Endodermal cell (in vitro differentiated cells): ENCODE measurements at regions not wholly inside any gene's neighbourhood (a gene's known extent, or its start where the extent isn't known, plus 50 kb on each side); places are given as distances from the start of the nearest gene placed in this dataset.

Experiments
- DNase-seq: peaks from one replicate; pipeline ENCODE4 v3.0.0-alpha.2; 2017
- H3K27ac ChIP-seq: 2 replicates; pipeline ENCODE4 v1.5.1; 2013; ENCODE audit warnings: mild to moderate bottlenecking, low read depth, low read length, moderate library complexity
- H3K27me3 ChIP-seq: 2 replicates; pipeline ENCODE4 v1.6.1; 2013; ENCODE audit warnings: mild to moderate bottlenecking, low read length, moderate library complexity; ENCODE audit not compliant: insufficient read depth, control insufficient read depth, poor library complexity, severe bottlenecking
- H3K36me3 ChIP-seq: 2 replicates; pipeline ENCODE4 v1.7.0; 2013; ENCODE audit warnings: mild to moderate bottlenecking, low read length, moderate library complexity; ENCODE audit not compliant: control insufficient read depth, insufficient read depth
- H3K4me1 ChIP-seq: one replicate; pipeline ENCODE4 v1.7.0; 2013; ENCODE audit warnings: low read length; ENCODE audit not compliant: control insufficient read depth, insufficient read depth
- H3K4me3 ChIP-seq: 2 replicates; pipeline ENCODE4 v1.5.1; 2013; ENCODE audit warnings: mild to moderate bottlenecking, low read length, moderate library complexity
- H3K9ac ChIP-seq: 2 replicates; pipeline ENCODE4 v1.6.1; 2013; ENCODE audit warnings: mild to moderate bottlenecking, low read length, moderate library complexity; ENCODE audit not compliant: poor library complexity, severe bottlenecking; ENCODE audit errors: extremely low read depth
- H3K9me3 ChIP-seq: 2 replicates; pipeline ENCODE4 v1.6.1; 2013; ENCODE audit warnings: mild to moderate bottlenecking, low read length, moderate library complexity; ENCODE audit not compliant: control insufficient read depth
- H3K27ac Mint-ChIP-seq: 2 replicates; pipeline ENCODE4 v1.8.0; 2020; ENCODE audit warnings: mixed read lengths
- H3K27me3 Mint-ChIP-seq: 2 replicates; pipeline ENCODE4 v1.8.0; 2021; ENCODE audit warnings: mild to moderate bottlenecking, mixed read lengths; ENCODE audit not compliant: insufficient read depth
- H3K36me3 Mint-ChIP-seq: 2 replicates; pipeline ENCODE4 v1.8.0; 2020; ENCODE audit warnings: low read depth, mixed read lengths
- H3K4me1 Mint-ChIP-seq: 2 replicates; pipeline ENCODE4 v1.8.0; 2020; ENCODE audit warnings: mixed read lengths
- H3K4me3 Mint-ChIP-seq: 2 replicates; pipeline ENCODE4 v1.8.0; 2020; ENCODE audit warnings: mild to moderate bottlenecking, moderate library complexity, mixed read lengths
- H3K9me3 Mint-ChIP-seq: 2 replicates; pipeline ENCODE4 v1.8.0; 2020; ENCODE audit warnings: mild to moderate bottlenecking, mixed read lengths
- WGBS, 2 experiments: methylation state at CpG; one replicate each; pipeline versions ENCODE4 v1.1.5 to v1.1.7; 2013; ENCODE audit warnings: missing lambda C conversion rate in 2 of 2, mixed read lengths in 1 of 2; ENCODE audit not compliant: insufficient coverage in 1 of 2, insufficient read length in 1 of 2; 5-methylcytosine and 5-hydroxymethylcytosine counted together
- TF ChIP-seq, protein P1 (sequence below): fragments of 200-600 bp; sonication (generic); conservative IDR thresholded peaks from 2 replicates; pipeline ENCODE4 v1.5.0; 2021; ENCODE audit warnings: antibody characterized with exemption, mild to moderate bottlenecking

DNA sequence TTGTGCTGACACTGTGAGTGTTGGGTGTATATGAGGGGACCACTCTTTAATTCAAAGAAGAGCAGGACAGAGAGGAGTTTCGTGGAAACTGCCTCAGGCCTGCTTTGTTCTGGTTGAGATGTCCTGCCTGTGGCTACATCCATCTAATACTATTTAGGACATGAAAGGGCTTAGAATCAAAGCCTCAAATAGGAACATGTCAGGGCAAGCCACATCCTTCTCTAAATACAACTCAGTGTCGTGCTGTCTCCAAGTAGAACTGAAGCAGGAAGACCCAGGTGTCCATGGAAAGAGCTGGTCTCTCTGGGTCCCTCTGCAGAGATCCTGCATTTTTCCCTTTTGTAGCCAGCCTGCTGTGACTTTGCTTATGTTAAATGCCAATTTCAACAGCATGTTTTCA is 156.2 kb upstream of the UMPS start:
- TF ChIP-seq, protein P1, sequence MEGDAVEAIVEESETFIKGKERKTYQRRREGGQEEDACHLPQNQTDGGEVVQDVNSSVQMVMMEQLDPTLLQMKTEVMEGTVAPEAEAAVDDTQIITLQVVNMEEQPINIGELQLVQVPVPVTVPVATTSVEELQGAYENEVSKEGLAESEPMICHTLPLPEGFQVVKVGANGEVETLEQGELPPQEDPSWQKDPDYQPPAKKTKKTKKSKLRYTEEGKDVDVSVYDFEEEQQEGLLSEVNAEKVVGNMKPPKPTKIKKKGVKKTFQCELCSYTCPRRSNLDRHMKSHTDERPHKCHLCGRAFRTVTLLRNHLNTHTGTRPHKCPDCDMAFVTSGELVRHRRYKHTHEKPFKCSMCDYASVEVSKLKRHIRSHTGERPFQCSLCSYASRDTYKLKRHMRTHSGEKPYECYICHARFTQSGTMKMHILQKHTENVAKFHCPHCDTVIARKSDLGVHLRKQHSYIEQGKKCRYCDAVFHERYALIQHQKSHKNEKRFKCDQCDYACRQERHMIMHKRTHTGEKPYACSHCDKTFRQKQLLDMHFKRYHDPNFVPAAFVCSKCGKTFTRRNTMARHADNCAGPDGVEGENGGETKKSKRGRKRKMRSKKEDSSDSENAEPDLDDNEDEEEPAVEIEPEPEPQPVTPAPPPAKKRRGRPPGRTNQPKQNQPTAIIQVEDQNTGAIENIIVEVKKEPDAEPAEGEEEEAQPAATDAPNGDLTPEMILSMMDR, result no peak
- H3K36me3 ChIP-seq, result no peaks in the 10 kb centered on the region
- Mint-ChIP-seq H3K27me3 (no peaks in the 10 kb centered on the region), H3K4me3 (no peak overlapping the region), H3K9me3 (no peaks in the 10 kb centered on the region), H3K27ac (no peak overlapping the region), H3K4me1 (no peaks in the 10 kb centered on the region), H3K36me3 (no peaks in the 10 kb centered on the region)
- 85 to 100% methylated on average over 1 to 2 of the region's 2 CpGs for WGBS, 2 experiments
- no peaks in the 10 kb centered on the region for H3K27me3 ChIP-seq
- H3K4me1 ChIP-seq, result no peaks in the 10 kb centered on the region
- no peak for DNase-seq
- no peak overlapping the region for H3K4me3 ChIP-seq
- no peaks in the 10 kb centered on the region for H3K9me3 ChIP-seq
- no peak overlapping the region for H3K9ac ChIP-seq
- H3K27ac ChIP-seq, result no peak overlapping the region

DNA sequence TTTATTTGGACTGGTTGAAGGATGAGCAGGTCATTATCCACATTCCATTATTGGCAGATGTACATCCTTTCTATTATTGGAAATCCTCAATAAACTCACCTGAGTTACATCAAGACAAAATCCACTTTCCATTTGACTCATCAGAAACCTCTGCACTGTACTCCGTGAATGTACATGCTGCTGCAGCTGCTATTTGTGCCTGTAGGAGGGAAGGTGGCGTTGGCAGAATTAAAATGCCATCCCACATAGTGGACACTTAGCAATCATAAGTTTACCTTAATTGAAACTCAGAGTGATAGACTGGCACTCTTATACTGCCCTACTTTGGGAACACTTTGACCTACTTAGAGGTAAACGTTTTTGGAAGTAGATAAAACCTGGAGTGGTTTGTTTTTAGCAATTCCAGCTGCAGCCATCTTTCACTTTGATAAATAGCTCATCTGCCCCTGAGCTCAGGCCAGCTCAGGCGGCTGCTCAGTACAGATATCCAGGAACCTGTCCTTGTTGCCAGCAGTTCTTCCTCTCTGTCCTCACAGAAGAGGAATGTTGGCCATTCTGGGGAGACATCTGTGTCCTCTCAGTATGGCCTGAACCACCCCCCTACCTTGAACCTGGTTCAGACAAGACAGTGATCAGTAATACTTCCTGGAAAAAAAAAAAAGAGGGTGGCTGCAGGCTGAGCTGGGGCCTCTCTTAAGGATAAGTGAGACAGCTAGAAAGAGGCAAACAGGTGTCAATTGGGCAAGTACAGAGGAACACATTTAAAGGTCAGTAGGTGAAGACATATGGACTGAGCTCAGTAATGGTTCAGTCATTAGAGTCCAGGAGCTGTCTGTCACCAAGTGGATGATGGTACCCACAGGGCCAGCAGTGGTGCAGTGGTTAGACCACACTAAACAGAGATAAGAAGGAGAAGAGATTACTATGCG is 153.4 kb upstream of the UMPS start:
- no peaks in the 10 kb centered on the region for H3K4me1 Mint-ChIP-seq
- no peaks in the 10 kb centered on the region for H3K9me3 ChIP-seq
- no peak for DNase-seq
- peaks cover 5% of the 10 kb centered on the region for H3K27me3 Mint-ChIP-seq
- no peaks in the 10 kb centered on the region for H3K27me3 ChIP-seq
- no peak overlapping the region for H3K9ac ChIP-seq
- WGBS, 2 experiments, result 82 to 89% methylated on average over 4 to 5 of the region's 5 CpGs
- H3K4me1 ChIP-seq, result no peaks in the 10 kb centered on the region
- no peak overlapping the region for H3K27ac ChIP-seq
- no peak overlapping the region for H3K4me3 Mint-ChIP-seq
- no peaks in the 10 kb centered on the region for H3K9me3 Mint-ChIP-seq
- H3K27ac Mint-ChIP-seq, result no peak overlapping the region
- no peaks in the 10 kb centered on the region for H3K36me3 Mint-ChIP-seq
- no peak overlapping the region for H3K4me3 ChIP-seq
- TF ChIP-seq, protein P1, result peak; percentile 15
- H3K36me3 ChIP-seq, result no peaks in the 10 kb centered on the region

DNA sequence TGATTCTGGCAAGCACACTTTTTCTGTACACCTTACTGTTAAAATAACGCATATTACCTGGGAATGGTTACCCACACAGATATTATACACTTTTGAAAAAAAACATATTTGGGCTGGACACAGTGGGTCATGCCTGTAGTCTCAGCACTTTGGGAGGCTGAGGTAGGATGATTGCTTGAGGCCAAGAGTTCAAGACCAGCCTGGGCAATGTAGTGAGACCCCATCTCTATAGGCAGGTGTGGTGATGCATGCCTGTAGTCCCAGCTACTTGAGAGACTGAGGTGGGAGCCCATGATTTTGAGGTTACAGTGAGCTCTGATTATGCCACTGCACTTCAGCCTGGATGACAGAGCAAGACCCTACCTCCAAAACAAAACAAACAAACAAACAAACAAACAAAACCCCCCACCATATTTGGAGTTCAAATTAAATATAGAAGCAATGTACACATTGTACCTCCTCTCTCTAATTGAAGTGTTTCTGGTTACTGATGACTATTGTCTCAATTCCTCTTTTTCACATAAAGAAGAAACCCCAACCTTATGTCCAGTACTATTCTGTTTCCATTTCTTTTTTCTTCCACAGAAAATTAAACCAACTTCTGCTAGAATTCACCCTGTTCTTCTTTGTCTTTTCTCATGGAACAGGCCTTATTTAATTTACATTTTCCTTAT is 152.6 kb upstream of the UMPS start:
- no peak overlapping the region for H3K4me3 Mint-ChIP-seq
- 85 to 100% methylated on average over 1 of the region's 1 CpG for WGBS, 2 experiments

More for the DNA sequence above, 152.6 kb upstream of the UMPS start:
- H3K27ac ChIP-seq, result no peak overlapping the region
- no peaks in the 10 kb centered on the region for H3K27me3 ChIP-seq
- H3K4me3 ChIP-seq, result no peak overlapping the region
- H3K4me1 Mint-ChIP-seq, result no peaks in the 10 kb centered on the region
- H3K9ac ChIP-seq, result no peak overlapping the region
- H3K36me3 ChIP-seq, result no peaks in the 10 kb centered on the region
- no peaks in the 10 kb centered on the region for H3K4me1 ChIP-seq
- TF ChIP-seq, protein P1, result no peak
- peaks cover 12% of the 10 kb centered on the region for H3K27me3 Mint-ChIP-seq
- H3K9me3 Mint-ChIP-seq, result no peaks in the 10 kb centered on the region
- no peak overlapping the region for H3K27ac Mint-ChIP-seq
- H3K36me3 Mint-ChIP-seq, result no peaks in the 10 kb centered on the region
- no peaks in the 10 kb centered on the region for H3K9me3 ChIP-seq
- no peak for DNase-seq
